VCaP (cell line): ENCODE measurements at regions not wholly inside any gene's neighbourhood (a gene's known extent, or its start where the extent isn't known, plus 50 kb on each side); places are given as distances from the start of the nearest gene placed in this dataset.

ENCODE experiments used
- H3K27ac ChIP-seq: fragments of 450-650 bp; 2 replicates; pipeline ENCODE4 v1.5.1; 2017
- CTCF ChIP-seq: fragments of 450-650 bp; conservative IDR thresholded peaks from 2 replicates; pipeline ENCODE4 v1.5.1; 2017; ENCODE audit warnings: mild to moderate bottlenecking, moderate library complexity

- TF ChIP-seq CTCF, result no peak
- no peak overlapping the region for H3K27ac ChIP-seq
These were observed 265.9 kb downstream of the SHQ1 start for GRCh38 chr3:72582211-72582878.

- TF ChIP-seq CTCF, result no peak
- H3K27ac ChIP-seq, result no peak overlapping the region
These were observed 267.3 kb downstream of the SHQ1 start for GRCh38 chr3:72580900-72581299.

GRCh38 chr3:72580246-72580756 lies 267.9 kb downstream of the SHQ1 start:
- TF ChIP-seq CTCF, result no peak
- no peak overlapping the region for H3K27ac ChIP-seq

- TF ChIP-seq CTCF, result no peak
- no peak overlapping the region for H3K27ac ChIP-seq
These were observed 268.5 kb downstream of the SHQ1 start for GRCh38 chr3:72579581-72580245.

GRCh38 chr3:72579191-72579580 lies 269.1 kb downstream of the SHQ1 start:
- no peak overlapping the region for H3K27ac ChIP-seq
- TF ChIP-seq CTCF, result no peak

GRCh38 chr3:72577190-72577589 lies 271.1 kb downstream of the SHQ1 start:
- TF ChIP-seq CTCF, result no peak

GRCh38 chr3:72576563-72576962 lies 271.7 kb downstream of the SHQ1 start:
- TF ChIP-seq CTCF, result no peak
- no peak overlapping the region for H3K27ac ChIP-seq

More at GRCh38 chr3:72577190-72577589, 271.1 kb downstream of the SHQ1 start:
- H3K27ac ChIP-seq, result no peak overlapping the region
